Neural cell (in vitro differentiated cells): ENCODE measurements at regions not wholly inside any gene's neighbourhood (a gene's known extent, or its start where the extent isn't known, plus 50 kb on each side); places are given as distances from the start of the nearest gene placed in this dataset.

Source experiments
- EZH2 ChIP-seq: fragments of 200-600, 300-800 bp; shearing (Covaris generic), sonication (generic); IDR thresholded peaks from 2 replicates; pipeline ENCODE4 v1.6.1; 2014; ENCODE audit warnings: antibody characterized with exemption, low read length, borderline replicate concordance, mild to moderate bottlenecking; ENCODE audit not compliant: insufficient read depth, poor library complexity, severe bottlenecking
- MXI1 ChIP-seq: fragments of 450-650 bp; conservative IDR thresholded peaks from 2 replicates; pipeline ENCODE4 v1.6.1; 2014; ENCODE audit warnings: antibody characterized with exemption, mild to moderate bottlenecking; ENCODE audit not compliant: poor library complexity, severe bottlenecking
- POLR2AphosphoS5 ChIP-seq: IDR thresholded peaks from 2 replicates; pipeline ENCODE4 v1.6.1; 2012
- SMC3 ChIP-seq: fragments of 450-650 bp; conservative IDR thresholded peaks from 2 replicates; pipeline ENCODE4 v1.6.1; 2014; ENCODE audit warnings: antibody characterized with exemption, mild to moderate bottlenecking, moderate library complexity; ENCODE audit not compliant: poor library complexity
- TF ChIP-seq, protein P1 (sequence below): fragments of 450-650 bp; IDR thresholded peaks from 2 replicates; pipeline ENCODE4 v1.5.1; 2014; ENCODE audit warnings: antibody characterized with exemption, mild to moderate bottlenecking, moderate library complexity; ENCODE audit not compliant: poor library complexity, severe bottlenecking
- TF ChIP-seq, protein P2 (sequence below): IDR thresholded peaks from 2 replicates; pipeline ENCODE4 v1.6.1; 2012; ENCODE audit warnings: borderline replicate concordance

DNA sequence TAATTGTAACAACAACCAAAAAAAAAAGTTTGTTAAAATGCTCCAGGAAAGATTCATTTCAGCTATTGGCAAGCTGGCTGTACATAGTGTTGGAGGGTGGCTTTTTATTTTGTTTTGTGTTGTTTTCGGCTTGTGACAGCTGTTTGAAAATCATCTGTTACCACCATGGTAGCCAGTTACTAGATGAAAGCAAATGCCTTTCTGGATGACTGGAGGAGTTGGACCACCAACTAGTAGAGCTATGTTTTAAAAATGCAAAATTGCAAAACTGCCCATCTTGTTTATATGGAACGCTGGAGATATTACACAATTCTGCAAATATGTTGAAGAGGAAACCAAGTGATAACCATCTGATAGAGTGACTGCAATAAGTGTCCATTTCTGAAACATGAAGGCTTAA lies 53.2 kb upstream of the TNIP3 start:
- TF ChIP-seq, protein P1, sequence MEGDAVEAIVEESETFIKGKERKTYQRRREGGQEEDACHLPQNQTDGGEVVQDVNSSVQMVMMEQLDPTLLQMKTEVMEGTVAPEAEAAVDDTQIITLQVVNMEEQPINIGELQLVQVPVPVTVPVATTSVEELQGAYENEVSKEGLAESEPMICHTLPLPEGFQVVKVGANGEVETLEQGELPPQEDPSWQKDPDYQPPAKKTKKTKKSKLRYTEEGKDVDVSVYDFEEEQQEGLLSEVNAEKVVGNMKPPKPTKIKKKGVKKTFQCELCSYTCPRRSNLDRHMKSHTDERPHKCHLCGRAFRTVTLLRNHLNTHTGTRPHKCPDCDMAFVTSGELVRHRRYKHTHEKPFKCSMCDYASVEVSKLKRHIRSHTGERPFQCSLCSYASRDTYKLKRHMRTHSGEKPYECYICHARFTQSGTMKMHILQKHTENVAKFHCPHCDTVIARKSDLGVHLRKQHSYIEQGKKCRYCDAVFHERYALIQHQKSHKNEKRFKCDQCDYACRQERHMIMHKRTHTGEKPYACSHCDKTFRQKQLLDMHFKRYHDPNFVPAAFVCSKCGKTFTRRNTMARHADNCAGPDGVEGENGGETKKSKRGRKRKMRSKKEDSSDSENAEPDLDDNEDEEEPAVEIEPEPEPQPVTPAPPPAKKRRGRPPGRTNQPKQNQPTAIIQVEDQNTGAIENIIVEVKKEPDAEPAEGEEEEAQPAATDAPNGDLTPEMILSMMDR = no peak
- TF ChIP-seq SMC3 (no peak), POLR2AphosphoS5 (no peak), EZH2 (no peak), MXI1 (no peak)
- TF ChIP-seq, protein P2, sequence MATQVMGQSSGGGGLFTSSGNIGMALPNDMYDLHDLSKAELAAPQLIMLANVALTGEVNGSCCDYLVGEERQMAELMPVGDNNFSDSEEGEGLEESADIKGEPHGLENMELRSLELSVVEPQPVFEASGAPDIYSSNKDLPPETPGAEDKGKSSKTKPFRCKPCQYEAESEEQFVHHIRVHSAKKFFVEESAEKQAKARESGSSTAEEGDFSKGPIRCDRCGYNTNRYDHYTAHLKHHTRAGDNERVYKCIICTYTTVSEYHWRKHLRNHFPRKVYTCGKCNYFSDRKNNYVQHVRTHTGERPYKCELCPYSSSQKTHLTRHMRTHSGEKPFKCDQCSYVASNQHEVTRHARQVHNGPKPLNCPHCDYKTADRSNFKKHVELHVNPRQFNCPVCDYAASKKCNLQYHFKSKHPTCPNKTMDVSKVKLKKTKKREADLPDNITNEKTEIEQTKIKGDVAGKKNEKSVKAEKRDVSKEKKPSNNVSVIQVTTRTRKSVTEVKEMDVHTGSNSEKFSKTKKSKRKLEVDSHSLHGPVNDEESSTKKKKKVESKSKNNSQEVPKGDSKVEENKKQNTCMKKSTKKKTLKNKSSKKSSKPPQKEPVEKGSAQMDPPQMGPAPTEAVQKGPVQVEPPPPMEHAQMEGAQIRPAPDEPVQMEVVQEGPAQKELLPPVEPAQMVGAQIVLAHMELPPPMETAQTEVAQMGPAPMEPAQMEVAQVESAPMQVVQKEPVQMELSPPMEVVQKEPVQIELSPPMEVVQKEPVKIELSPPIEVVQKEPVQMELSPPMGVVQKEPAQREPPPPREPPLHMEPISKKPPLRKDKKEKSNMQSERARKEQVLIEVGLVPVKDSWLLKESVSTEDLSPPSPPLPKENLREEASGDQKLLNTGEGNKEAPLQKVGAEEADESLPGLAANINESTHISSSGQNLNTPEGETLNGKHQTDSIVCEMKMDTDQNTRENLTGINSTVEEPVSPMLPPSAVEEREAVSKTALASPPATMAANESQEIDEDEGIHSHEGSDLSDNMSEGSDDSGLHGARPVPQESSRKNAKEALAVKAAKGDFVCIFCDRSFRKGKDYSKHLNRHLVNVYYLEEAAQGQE = no peak
